ENCODE measurements at regions not wholly inside any gene's neighbourhood (a gene's known extent, or its start where the extent isn't known, plus 50 kb on each side); places are given as distances from the start of the nearest gene placed in this dataset.

- no peak for TF ChIP-seq BACH2 (CRISPR knock-in tag; IDR thresholded peaks at IDR 0.05; ENCODE audit: borderline replicate concordance)
- TF ChIP-seq PATZ1 (CRISPR knock-in tag; IDR thresholded peaks at IDR 0.05; ENCODE audit: borderline replicate concordance) = no peak
- TF ChIP-seq RARB (CRISPR knock-in tag; IDR thresholded peaks at IDR 0.05) = no peak
- TF ChIP-seq ZFP30 (CRISPR knock-in tag; IDR thresholded peaks at IDR 0.05) = no peak
- TF ChIP-seq ARNTL (CRISPR knock-in tag; IDR thresholded peaks at IDR 0.05; ENCODE audit: borderline replicate concordance, low read depth) = no peak
- no peak for TF ChIP-seq POU6F1 (CRISPR knock-in tag; IDR thresholded peaks at IDR 0.05; ENCODE audit: borderline replicate concordance, low read depth)
- TF ChIP-seq SNAI2 (CRISPR knock-in tag; IDR thresholded peaks at IDR 0.05) = no peak
- no peak for TF ChIP-seq ZNF70 (CRISPR knock-in tag; IDR thresholded peaks at IDR 0.05)
- no peak for TF ChIP-seq ISL1 (CRISPR knock-in tag; IDR thresholded peaks at IDR 0.05)
- TF ChIP-seq CREB5 (CRISPR knock-in tag; IDR thresholded peaks at IDR 0.05; ENCODE audit: low read depth) = no peak
- no peak for TF ChIP-seq CSDC2 (CRISPR knock-in tag; IDR thresholded peaks at IDR 0.05)
These were observed 423.5 kb downstream of the MIAT start for GRCh38 chr22:27080863-27081262.
